PC-9 (cell line): ENCODE measurements at regions not wholly inside any gene's neighbourhood (a gene's known extent, or its start where the extent isn't known, plus 50 kb on each side); places are given as distances from the start of the nearest gene placed in this dataset.

Source experiments
- BruUV-seq: library from RNA; stranded (reverse); fragments of 400-500 nt; replicated peaks from 2 replicates; lab custom pipeline; 2021; lab: Mats Ljungman, UMichigan
- CTCF ChIA-PET: fragments of 300-600 bp; sonication (Branson Sonifier 250); formaldehyde crosslinking; loops from one replicate; lab custom pipeline; 2022; ENCODE audit warnings: antibody characterized with exemption; lab: Charles Lee
- POLR2A ChIA-PET: fragments of 300-600 bp; sonication (Branson Sonifier 250); formaldehyde crosslinking; loops from one replicate; lab custom pipeline; 2022; ENCODE audit warnings: antibody characterized with exemption; ENCODE audit not compliant: unreplicated experiment; lab: Charles Lee
- DNase-seq, 2 experiments: peaks; one replicate each; pipeline versions ENCODE4 v3.0.0 to v3.0.0-alpha.2; 2015 to 2022; ENCODE audit warnings: mixed read lengths in 1 of 2
- H2AFZ ChIP-seq: fragments of 200-600 bp; sonication (generic); 2 replicates; pipeline ENCODE4 v1.8.1; 2017; ENCODE audit warnings: antibody characterized with exemption
- H3F3A ChIP-seq: fragments of 200-600 bp; sonication (generic); 2 replicates; pipeline ENCODE4 v1.8.1; 2017; ENCODE audit warnings: antibody characterized with exemption, mild to moderate bottlenecking, low read depth; ENCODE audit not compliant: insufficient read depth
- H3K27ac ChIP-seq: fragments of 200-600 bp; sonication (generic); 2 replicates; pipeline ENCODE4 v1.6.1; 2016; ENCODE audit warnings: mixed run types
- H3K27me3 ChIP-seq: fragments of 200-600 bp; sonication (generic); 2 replicates; pipeline ENCODE4 v1.6.1; 2016; ENCODE audit warnings: low read depth, mixed run types; ENCODE audit not compliant: insufficient read depth
- H3K36me3 ChIP-seq: fragments of 200-600 bp; sonication (generic); 2 replicates; pipeline ENCODE4 v1.6.1; 2016; ENCODE audit warnings: low read depth, mixed run types
- H3K4me1 ChIP-seq: fragments of 200-600 bp; sonication (generic); replicated peaks from 2 replicates; pipeline ENCODE4 v1.6.1; 2016; ENCODE audit warnings: mixed run types; ENCODE audit not compliant: insufficient read depth
- H3K4me2 ChIP-seq: fragments of 200-600 bp; sonication (generic); 2 replicates; pipeline ENCODE4 v1.6.1; 2017; ENCODE audit warnings: mixed run types
- H3K4me3 ChIP-seq: fragments of 200-600 bp; sonication (generic); 2 replicates; pipeline ENCODE4 v1.6.1; 2016; ENCODE audit warnings: mixed run types
- H3K79me2 ChIP-seq: fragments of 200-600 bp; sonication (generic); 2 replicates; pipeline ENCODE4 v1.6.1; 2017; ENCODE audit warnings: low read depth, mixed run types
- H3K9me2 ChIP-seq: fragments of 200-600 bp; sonication (generic); 2 replicates; pipeline ENCODE4 v1.8.1; 2017; ENCODE audit warnings: mild to moderate bottlenecking; ENCODE audit not compliant: insufficient read depth
- H3K9me3 ChIP-seq: fragments of 200-600 bp; sonication (generic); 2 replicates; pipeline ENCODE4 v1.8.1; 2016; ENCODE audit warnings: low read depth; ENCODE audit not compliant: insufficient read depth
- H4K20me1 ChIP-seq: fragments of 200-600 bp; sonication (generic); 2 replicates; pipeline ENCODE4 v1.8.1; 2017; ENCODE audit not compliant: insufficient read depth
- EZH2 ChIP-seq: fragments of 200-600 bp; sonication (generic); IDR thresholded peaks from 2 replicates; pipeline ENCODE4 v1.8.0; 2017; ENCODE audit warnings: antibody characterized with exemption, low read depth
- intact Hi-C: fragments of 100-400 bp; cut with micrococcal nuclease; formaldehyde crosslinking; loops from one replicate; pipeline ENCODE4 v1.10.0; 2022; ENCODE audit not compliant: unreplicated experiment
- TF ChIP-seq, protein P1 (sequence below): fragments of 200-600 bp; sonication (generic); conservative IDR thresholded peaks from 2 replicates; pipeline ENCODE4 v1.6.1; 2017; ENCODE audit warnings: mixed run types, antibody characterized with exemption, mild to moderate bottlenecking, moderate library complexity

DNA sequence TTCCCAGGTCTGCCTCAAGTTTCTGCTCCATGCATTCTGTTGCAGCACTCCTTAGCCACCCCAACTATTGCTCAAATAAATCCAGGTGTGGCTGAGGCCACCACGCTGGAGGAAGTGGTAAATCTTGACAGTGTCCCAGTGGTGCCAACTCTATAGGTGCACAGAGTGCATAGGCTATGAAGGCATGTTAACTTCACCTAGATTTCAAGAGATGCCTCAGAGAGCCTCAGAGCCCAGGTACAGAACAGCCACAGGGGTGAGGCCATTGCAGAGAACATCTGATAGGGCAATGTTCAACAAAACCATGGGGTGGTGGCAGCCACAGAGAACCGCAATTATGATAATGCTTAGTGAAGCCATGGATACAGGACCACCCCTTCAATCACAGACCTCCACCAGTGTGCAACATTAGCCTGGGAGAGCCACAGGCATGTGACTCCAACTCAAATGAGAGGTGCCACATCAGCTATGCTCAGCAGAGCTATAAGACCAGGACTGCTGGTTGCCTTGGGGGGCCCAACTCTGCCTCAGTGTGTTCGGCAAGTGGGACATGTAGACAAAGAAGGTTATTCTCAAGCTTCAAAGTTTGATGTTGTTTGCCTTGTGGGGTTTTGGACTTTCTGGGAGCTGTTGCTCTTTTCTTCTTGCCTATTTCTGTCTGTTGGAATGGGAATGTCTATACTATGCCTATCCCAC, 468.7 kb downstream of the ANKRD50 start:
- H2AFZ ChIP-seq: no peak overlapping the region
- H3K27ac ChIP-seq: no peak overlapping the region
- H3K4me2 ChIP-seq: no peak overlapping the region
- no peaks in the 10 kb centered on the region for H3K36me3 ChIP-seq
- intact Hi-C loops: no loop called here
- no peaks in the 10 kb centered on the region for H3K9me2 ChIP-seq
- H3F3A ChIP-seq: no peaks in the 10 kb centered on the region
- CTCF ChIA-PET: no interaction called here
- TF ChIP-seq, protein P1, sequence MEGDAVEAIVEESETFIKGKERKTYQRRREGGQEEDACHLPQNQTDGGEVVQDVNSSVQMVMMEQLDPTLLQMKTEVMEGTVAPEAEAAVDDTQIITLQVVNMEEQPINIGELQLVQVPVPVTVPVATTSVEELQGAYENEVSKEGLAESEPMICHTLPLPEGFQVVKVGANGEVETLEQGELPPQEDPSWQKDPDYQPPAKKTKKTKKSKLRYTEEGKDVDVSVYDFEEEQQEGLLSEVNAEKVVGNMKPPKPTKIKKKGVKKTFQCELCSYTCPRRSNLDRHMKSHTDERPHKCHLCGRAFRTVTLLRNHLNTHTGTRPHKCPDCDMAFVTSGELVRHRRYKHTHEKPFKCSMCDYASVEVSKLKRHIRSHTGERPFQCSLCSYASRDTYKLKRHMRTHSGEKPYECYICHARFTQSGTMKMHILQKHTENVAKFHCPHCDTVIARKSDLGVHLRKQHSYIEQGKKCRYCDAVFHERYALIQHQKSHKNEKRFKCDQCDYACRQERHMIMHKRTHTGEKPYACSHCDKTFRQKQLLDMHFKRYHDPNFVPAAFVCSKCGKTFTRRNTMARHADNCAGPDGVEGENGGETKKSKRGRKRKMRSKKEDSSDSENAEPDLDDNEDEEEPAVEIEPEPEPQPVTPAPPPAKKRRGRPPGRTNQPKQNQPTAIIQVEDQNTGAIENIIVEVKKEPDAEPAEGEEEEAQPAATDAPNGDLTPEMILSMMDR: no peak
- no peak for TF ChIP-seq EZH2
- H4K20me1 ChIP-seq: no peaks in the 10 kb centered on the region
- no peaks in the 10 kb centered on the region for H3K9me3 ChIP-seq
- no peaks in the 10 kb centered on the region for H3K27me3 ChIP-seq
- BruUV-seq: no TSS peak
- H3K4me3 ChIP-seq: no peak overlapping the region
- POLR2A ChIA-PET: no interaction called here
- no peaks in the 10 kb centered on the region for H3K4me1 ChIP-seq
- no peaks in the 10 kb centered on the region for H3K79me2 ChIP-seq
- DNase-seq: no peak

DNA sequence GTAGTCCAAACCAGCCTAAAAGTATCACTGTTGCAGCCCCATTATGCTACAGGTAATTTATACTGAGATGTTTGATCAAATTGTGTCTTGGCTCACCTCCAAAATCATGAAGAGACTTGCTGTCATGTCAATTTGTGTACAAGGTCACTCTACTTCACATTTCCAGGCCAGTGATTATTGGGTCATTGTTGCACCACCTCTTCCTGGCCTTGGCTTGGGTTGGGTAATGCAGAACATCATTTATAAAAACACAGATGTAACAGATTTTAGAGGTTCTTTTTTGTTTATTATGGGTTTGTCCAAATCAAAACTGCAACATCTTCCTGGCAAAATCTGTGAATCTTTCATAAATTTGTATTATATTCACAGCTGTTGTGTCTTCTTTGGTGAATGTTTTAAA, 459.5 kb downstream of the ANKRD50 start:
- BruUV-seq: no TSS peak
- H3K9me3 ChIP-seq: no peaks in the 10 kb centered on the region
- no peaks in the 10 kb centered on the region for H3K36me3 ChIP-seq
- ChIA-PET POLR2A (no interaction called here), CTCF (no interaction called here)
- no peak overlapping the region for H2AFZ ChIP-seq
- no peaks in the 10 kb centered on the region for H3K79me2 ChIP-seq
- H4K20me1 ChIP-seq: no peaks in the 10 kb centered on the region
- no peaks in the 10 kb centered on the region for H3K4me1 ChIP-seq
- no peaks in the 10 kb centered on the region for H3F3A ChIP-seq
- TF ChIP-seq, protein P1: no peak
- TF ChIP-seq EZH2: no peak
- H3K27ac ChIP-seq: no peak overlapping the region
- intact Hi-C loops: no loop called here
- no peak overlapping the region for H3K4me2 ChIP-seq
- H3K27me3 ChIP-seq: no peaks in the 10 kb centered on the region
- DNase-seq: no peak
- H3K4me3 ChIP-seq: no peak overlapping the region
- H3K9me2 ChIP-seq: no peaks in the 10 kb centered on the region

DNA sequence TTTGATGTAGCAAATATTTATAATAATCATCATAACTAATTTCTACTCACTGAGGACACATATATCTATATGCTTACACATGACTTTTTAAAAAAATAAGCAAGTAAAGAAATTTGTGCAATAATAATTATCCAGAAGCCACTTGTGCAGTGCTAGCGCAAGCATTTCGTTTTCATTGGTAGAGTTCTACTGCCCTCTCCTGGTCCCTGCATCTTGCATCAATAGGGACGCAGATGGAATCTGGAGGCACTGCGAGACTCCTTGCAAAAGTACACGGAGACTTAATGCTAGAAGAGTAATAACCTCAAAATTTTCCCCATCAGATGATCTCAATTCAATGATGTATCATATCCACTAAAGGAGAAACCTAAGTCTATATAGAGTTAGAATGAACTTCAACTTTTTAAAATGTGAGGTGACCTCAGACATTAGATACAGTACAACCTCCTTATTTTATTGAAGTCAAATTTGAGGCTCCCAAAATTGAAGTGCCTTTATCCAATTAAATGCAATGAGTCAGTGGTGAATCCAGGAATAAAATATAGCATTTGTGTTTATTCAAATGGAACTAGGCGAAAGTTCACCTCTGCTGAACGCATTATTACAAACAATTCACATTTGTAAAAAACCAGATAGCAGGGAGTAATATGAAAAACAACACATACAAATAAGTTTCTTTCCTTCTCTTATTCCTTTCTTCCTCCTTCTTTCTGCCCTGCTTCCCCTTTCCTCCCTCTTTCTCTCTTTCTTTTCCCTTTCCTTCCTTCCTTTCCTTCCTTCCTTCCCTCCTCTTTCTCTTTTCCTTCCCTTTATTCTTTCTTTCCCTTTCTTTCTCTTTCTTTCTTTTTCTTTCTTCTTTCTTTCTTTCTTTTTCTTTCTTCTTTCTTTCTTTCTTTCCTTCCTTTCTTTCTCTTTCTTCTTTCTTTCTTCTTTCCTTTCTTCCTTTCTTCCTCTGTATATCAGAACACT, 450.0 kb downstream of the ANKRD50 start:
- peak; percentile 57 to 71 for DNase-seq
- H3K27ac ChIP-seq: no peak overlapping the region
- no peaks in the 10 kb centered on the region for H3F3A ChIP-seq
- H3K27me3 ChIP-seq: no peaks in the 10 kb centered on the region
- no peak overlapping the region for H3K4me3 ChIP-seq
- no peaks in the 10 kb centered on the region for H3K36me3 ChIP-seq
- no peak overlapping the region for H2AFZ ChIP-seq
- intact Hi-C loops: loop anchor here (1.0 to 5.0 kb wide), 7 partner anchors 150 to 1660 kb away; no protein-coding TSS in a partner anchor
- TF ChIP-seq, protein P1: peak; percentile 95
- no peak for TF ChIP-seq EZH2
- H4K20me1 ChIP-seq: no peaks in the 10 kb centered on the region
- H3K9me2 ChIP-seq: no peaks in the 10 kb centered on the region
- H3K79me2 ChIP-seq: no peaks in the 10 kb centered on the region
- no peaks in the 10 kb centered on the region for H3K9me3 ChIP-seq
- BruUV-seq: no TSS peak
- ChIA-PET CTCF (interaction anchor here (0.5 to 0.6 kb wide), 2 partner anchors 601 to 657 kb away, joined by 3 to 5 read pairs; no protein-coding TSS in a partner anchor), POLR2A (no interaction called here)
- no peaks in the 10 kb centered on the region for H3K4me1 ChIP-seq
- H3K4me2 ChIP-seq: peak overlapping the region; percentile 12; the same call in 1 of the 2 replicates
